OCI-LY7 (cell line): ENCODE measurements at regions not wholly inside any gene's neighbourhood (a gene's known extent, or its start where the extent isn't known, plus 50 kb on each side); places are given as distances from the start of the nearest gene placed in this dataset.

Experiments used
- BruUV-seq: library from RNA; stranded (reverse); fragments of 400-500 nt; replicated peaks from 2 replicates; lab custom pipeline; 2021; lab: Mats Ljungman, UMichigan
- CTCF ChIA-PET: fragments of 300-600 bp; sonication (Branson Sonifier 250); formaldehyde crosslinking; loops from one replicate; lab custom pipeline; 2022; ENCODE audit warnings: antibody characterized with exemption; ENCODE audit not compliant: unreplicated experiment; lab: Charles Lee
- POLR2A ChIA-PET: fragments of 300-600 bp; sonication (Branson Sonifier 250); formaldehyde crosslinking; loops from one replicate; lab custom pipeline; 2022; ENCODE audit warnings: antibody characterized with exemption; lab: Charles Lee
- DNase-seq: peaks from one replicate; pipeline ENCODE4 v3.0.0-alpha.2; 2015; ENCODE audit warnings: low spot score
- H2AFZ ChIP-seq: fragments of 200-600 bp; sonication (generic), shearing (Covaris generic); 2 replicates; pipeline ENCODE4 v1.6.1; 2014; ENCODE audit warnings: mild to moderate bottlenecking, antibody characterized with exemption, low read length, moderate library complexity
- H3K27ac ChIP-seq: fragments of 200-600 bp; sonication (generic); 2 replicates; pipeline ENCODE4 v1.5.1; 2014; ENCODE audit warnings: mixed run types, low read depth, mild to moderate bottlenecking, moderate library complexity, low read length, inconsistent platforms; ENCODE audit not compliant: poor library complexity, severe bottlenecking
- H3K36me3 ChIP-seq: fragments of 200-600 bp; sonication (generic); 2 replicates; pipeline ENCODE4 v1.6.1; 2014; ENCODE audit warnings: mild to moderate bottlenecking, antibody characterized with exemption, low read length, moderate library complexity, mixed read lengths; ENCODE audit not compliant: insufficient read depth
- H3K4me1 ChIP-seq: fragments of 200-600 bp; sonication (generic); 2 replicates; pipeline ENCODE4 v1.5.1; 2014; ENCODE audit warnings: mild to moderate bottlenecking, low read length; ENCODE audit not compliant: insufficient read depth, poor library complexity, severe bottlenecking
- H3K4me2 ChIP-seq: fragments of 200-600 bp; sonication (generic); 2 replicates; pipeline ENCODE4 v1.6.1; 2014; ENCODE audit warnings: mild to moderate bottlenecking, low read length
- H3K4me3 ChIP-seq: fragments of 200-600 bp; sonication (generic); 2 replicates; pipeline ENCODE4 v1.5.1; 2014; ENCODE audit warnings: mild to moderate bottlenecking, low read depth, low read length; ENCODE audit not compliant: poor library complexity, severe bottlenecking
- H3K79me2 ChIP-seq: fragments of 200-600 bp; sonication (generic); 2 replicates; pipeline ENCODE4 v1.6.1; 2016; ENCODE audit warnings: low read depth, mild to moderate bottlenecking, low read length, moderate library complexity, mixed read lengths; ENCODE audit not compliant: insufficient read depth
- H3K9me2 ChIP-seq: fragments of 200-600 bp; sonication (generic); 2 replicates; pipeline ENCODE4 v1.6.1; 2016; ENCODE audit warnings: mild to moderate bottlenecking, low read length, mixed read lengths; ENCODE audit not compliant: insufficient read depth
- H3K9me3 ChIP-seq: fragments of 200-600 bp; sonication (generic); 2 replicates; pipeline ENCODE4 v1.6.1; 2014; ENCODE audit warnings: mild to moderate bottlenecking, mixed run types, low read length, mixed read lengths
- H4K20me1 ChIP-seq: fragments of 200-600 bp; sonication (generic); 2 replicates; pipeline ENCODE4 v1.6.1; 2014; ENCODE audit warnings: mild to moderate bottlenecking, antibody characterized with exemption, low read length, moderate library complexity, mixed read lengths; ENCODE audit not compliant: insufficient read depth
- CTCF ChIP-seq: fragments of 200-600 bp; sonication (generic); conservative IDR thresholded peaks from 2 replicates; pipeline ENCODE4 v1.5.1; 2014; ENCODE audit warnings: mild to moderate bottlenecking, antibody characterized with exemption, low read length, moderate library complexity, mixed read lengths
- EZH2phosphoT487 ChIP-seq: fragments of 200-600 bp; sonication (generic); IDR thresholded peaks from 2 replicates; pipeline ENCODE4 v1.6.1; 2018; ENCODE audit warnings: low read depth, borderline replicate concordance, mild to moderate bottlenecking, mixed run types, antibody characterized with exemption, low read length, moderate library complexity, mixed read lengths
- intact Hi-C: fragments of 100-400 bp; cut with micrococcal nuclease; formaldehyde crosslinking; loops from one replicate; pipeline ENCODE4 v1.10.0; 2022; ENCODE audit not compliant: unreplicated experiment

GRCh38 chr4:79514621-79515329 lies 106.7 kb upstream of the GK2 start:
- TF ChIP-seq EZH2phosphoT487 = no peak
- Histone ChIP-seq H3K4me3 (no peak overlapping the region), H4K20me1 (no peaks in the 10 kb centered on the region), H3K79me2 (no peaks in the 10 kb centered on the region), H3K27ac (no peak overlapping the region), H3K4me1 (no peaks in the 10 kb centered on the region), H3K9me2 (no peaks in the 10 kb centered on the region), H3K4me2 (no peak overlapping the region), H3K36me3 (no peaks in the 10 kb centered on the region), H2AFZ (no peak overlapping the region), H3K9me3 (no peaks in the 10 kb centered on the region)
- ChIA-PET POLR2A (no interaction called here), CTCF (no interaction called here)
- intact Hi-C loops = no loop called here
- DNase-seq = no peak
- no TSS peak for BruUV-seq

- Histone ChIP-seq H3K79me2 (no peaks in the 10 kb centered on the region), H3K4me3 (no peak overlapping the region), H3K9me3 (no peaks in the 10 kb centered on the region), H3K4me2 (no peak overlapping the region), H3K27ac (no peak overlapping the region), H3K9me2 (no peaks in the 10 kb centered on the region), H3K36me3 (no peaks in the 10 kb centered on the region), H3K4me1 (no peaks in the 10 kb centered on the region), H4K20me1 (no peaks in the 10 kb centered on the region), H2AFZ (no peak overlapping the region)
- ChIA-PET POLR2A (no interaction called here), CTCF (no interaction called here)
- intact Hi-C loops = no loop called here
- TF ChIP-seq EZH2phosphoT487 (no peak), CTCF (no peak)
- no TSS peak for BruUV-seq
- DNase-seq = no peak
These were observed 105.5 kb upstream of the GK2 start for GRCh38 chr4:79513576-79513975.

GRCh38 chr4:79512363-79512762 lies 104.3 kb upstream of the GK2 start:
- Histone ChIP-seq H3K4me3 (no peak overlapping the region), H3K79me2 (no peaks in the 10 kb centered on the region), H3K4me1 (no peaks in the 10 kb centered on the region), H3K9me2 (no peaks in the 10 kb centered on the region), H4K20me1 (no peaks in the 10 kb centered on the region), H3K36me3 (no peaks in the 10 kb centered on the region), H2AFZ (no peak overlapping the region), H3K9me3 (no peaks in the 10 kb centered on the region), H3K4me2 (no peak overlapping the region), H3K27ac (no peak overlapping the region)
- CTCF ChIA-PET = no interaction called here
- intact Hi-C loops = no loop called here
- no peak for DNase-seq
- BruUV-seq = no TSS peak
- POLR2A ChIA-PET = no interaction called here
- TF ChIP-seq CTCF (no peak), EZH2phosphoT487 (no peak)
